ENCODE measurements at regions not wholly inside any gene's neighbourhood (a gene's known extent, or its start where the extent isn't known, plus 50 kb on each side); places are given as distances from the start of the nearest gene placed in this dataset.

DNA sequence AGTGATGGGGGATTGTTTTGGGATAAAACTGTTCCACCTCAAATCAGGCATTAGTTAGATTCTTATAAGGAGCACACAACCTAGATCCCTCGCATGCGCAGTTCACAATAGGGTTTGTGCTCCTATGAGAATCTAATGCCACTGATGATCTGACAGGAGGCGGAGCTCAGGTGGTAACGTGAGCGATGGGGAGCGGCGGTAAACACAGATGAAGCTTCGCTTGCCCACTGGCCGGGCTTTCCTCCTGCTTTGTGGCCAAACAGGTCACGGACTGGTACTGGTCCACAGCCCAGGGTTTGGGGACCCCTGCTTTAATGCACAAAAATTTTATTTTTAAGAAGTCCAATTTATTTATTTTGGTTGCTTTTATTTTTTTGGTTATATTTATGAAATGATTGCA is 238.8 kb downstream of the AACS start:
- WGBS, 5 donors: 90 to 94% (median 94%) methylated on average over 10 of the region's 10 CpGs
- TF ChIP-seq POLR2AphosphoS5 (IDR thresholded peaks at IDR 0.05): no peak
- no peak for TF ChIP-seq POLR2A (IDR thresholded peaks at IDR 0.05)
- TF ChIP-seq, protein P1, sequence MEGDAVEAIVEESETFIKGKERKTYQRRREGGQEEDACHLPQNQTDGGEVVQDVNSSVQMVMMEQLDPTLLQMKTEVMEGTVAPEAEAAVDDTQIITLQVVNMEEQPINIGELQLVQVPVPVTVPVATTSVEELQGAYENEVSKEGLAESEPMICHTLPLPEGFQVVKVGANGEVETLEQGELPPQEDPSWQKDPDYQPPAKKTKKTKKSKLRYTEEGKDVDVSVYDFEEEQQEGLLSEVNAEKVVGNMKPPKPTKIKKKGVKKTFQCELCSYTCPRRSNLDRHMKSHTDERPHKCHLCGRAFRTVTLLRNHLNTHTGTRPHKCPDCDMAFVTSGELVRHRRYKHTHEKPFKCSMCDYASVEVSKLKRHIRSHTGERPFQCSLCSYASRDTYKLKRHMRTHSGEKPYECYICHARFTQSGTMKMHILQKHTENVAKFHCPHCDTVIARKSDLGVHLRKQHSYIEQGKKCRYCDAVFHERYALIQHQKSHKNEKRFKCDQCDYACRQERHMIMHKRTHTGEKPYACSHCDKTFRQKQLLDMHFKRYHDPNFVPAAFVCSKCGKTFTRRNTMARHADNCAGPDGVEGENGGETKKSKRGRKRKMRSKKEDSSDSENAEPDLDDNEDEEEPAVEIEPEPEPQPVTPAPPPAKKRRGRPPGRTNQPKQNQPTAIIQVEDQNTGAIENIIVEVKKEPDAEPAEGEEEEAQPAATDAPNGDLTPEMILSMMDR (IDR thresholded peaks at IDR 0.05): no peak
- no peak for TF ChIP-seq EP300 (IDR thresholded peaks at IDR 0.05)
- intact Hi-C loops (cut with DNase I; ENCODE audit: low total_unique reads): no loop called here
- peaks cover 0 to 10% (median 0%) of the 10 kb centered on the region in 3 donors for H3K27me3 ChIP-seq
- H3K4me3 ChIP-seq: no peak overlapping the region
- H3K36me3 ChIP-seq: no peaks in the 10 kb centered on the region
- H3K27ac ChIP-seq: no peak overlapping the region
- no peaks in the 10 kb centered on the region for H3K9me3 ChIP-seq
- H3K4me1 ChIP-seq: no peaks in the 10 kb centered on the region
- DNase-seq: no peak

DNA sequence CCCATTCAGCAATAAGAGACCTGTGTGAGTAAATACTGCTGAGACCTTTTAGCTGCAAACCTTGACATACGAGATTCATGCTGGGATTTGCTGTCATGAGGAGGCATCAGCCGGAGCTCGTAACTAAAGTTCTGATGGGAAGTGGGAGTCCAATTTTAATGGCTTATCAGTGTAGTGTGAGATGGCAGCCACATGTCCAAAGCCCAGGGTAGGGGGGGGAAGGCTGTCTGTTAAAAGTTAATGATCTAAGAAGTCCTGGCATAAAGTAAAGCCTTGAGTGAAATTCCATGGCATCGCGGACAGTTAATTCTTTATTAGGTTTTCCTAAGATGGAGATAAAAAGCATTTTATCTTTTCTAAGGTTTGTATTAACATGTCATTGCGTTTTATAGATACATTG is 240.0 kb downstream of the AACS start:
- intact Hi-C loops (cut with DNase I; ENCODE audit: low total_unique reads): no loop called here
- TF ChIP-seq EP300 (IDR thresholded peaks at IDR 0.05) (no peak), POLR2A (IDR thresholded peaks at IDR 0.05) (no peak), POLR2AphosphoS5 (IDR thresholded peaks at IDR 0.05) (no peak)
- TF ChIP-seq, protein P1 (IDR thresholded peaks at IDR 0.05): no peak
- Histone ChIP-seq H3K9me3 (no peaks in the 10 kb centered on the region), H3K4me3 (no peak overlapping the region), H3K36me3 (no peaks in the 10 kb centered on the region), H3K27ac (no peak overlapping the region), H3K4me1 (no peaks in the 10 kb centered on the region), H3K27me3 (peaks cover 0 to under 1% (median 0%) of the 10 kb centered on the region in 3 donors)
- no peak for DNase-seq
- WGBS, 5 donors: 73 to 81% (median 74%) methylated on average over 6 of the region's 6 CpGs

DNA sequence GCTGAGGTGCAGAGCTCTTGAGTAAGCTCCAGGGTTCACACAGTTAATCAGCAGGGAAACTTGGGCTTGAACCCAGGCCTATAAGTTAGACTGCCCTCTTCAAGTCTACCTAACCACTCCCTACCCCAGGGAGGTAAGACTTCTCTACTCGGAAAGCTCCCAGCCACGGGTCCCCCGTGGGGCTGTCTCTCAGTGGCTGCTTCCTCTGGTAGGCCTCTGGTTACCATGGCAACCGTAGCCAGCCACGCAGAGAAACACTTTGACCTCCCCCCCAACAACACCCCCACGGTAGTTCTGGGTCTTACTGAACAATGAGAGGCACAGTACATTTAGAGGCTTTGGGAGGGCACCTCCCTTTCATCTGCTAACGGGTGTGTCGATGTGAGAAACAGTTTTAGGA is 245.2 kb downstream of the AACS start:
- WGBS, 5 donors: 50 to 80% (median 68%) methylated on average over 3 to 8 of the region's 8 CpGs

DNA sequence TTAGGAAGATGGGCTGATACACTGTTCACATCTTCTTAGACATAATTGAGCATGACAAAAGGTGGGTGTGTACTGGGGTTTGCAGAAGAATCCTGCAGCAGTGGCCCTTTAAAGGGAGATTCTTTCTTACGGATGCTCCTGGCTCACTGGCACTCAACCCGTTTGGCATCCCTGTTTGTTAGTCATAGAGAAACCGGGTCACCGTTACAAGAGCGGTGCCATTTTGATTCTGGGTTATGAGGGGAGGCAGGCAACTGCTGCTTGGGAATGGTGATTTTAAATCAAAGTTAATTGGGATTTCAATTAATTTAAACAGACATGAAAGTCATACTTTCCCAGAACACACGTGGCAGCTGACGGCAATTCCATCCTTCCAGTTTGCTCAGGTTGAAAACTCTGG is 245.8 kb downstream of the AACS start:
- Histone ChIP-seq H3K9me3 (no peaks in the 10 kb centered on the region), H3K36me3 (no peaks in the 10 kb centered on the region), H3K4me3 (no peak overlapping the region), H3K4me1 (no peaks in the 10 kb centered on the region), H3K27ac (no peak overlapping the region), H3K27me3 (peaks cover 0 to 24% (median 0%) of the 10 kb centered on the region in 3 donors)
- TF ChIP-seq POLR2AphosphoS5 (IDR thresholded peaks at IDR 0.05): no peak
- TF ChIP-seq EP300 (IDR thresholded peaks at IDR 0.05): no peak
- no peak for TF ChIP-seq POLR2A (IDR thresholded peaks at IDR 0.05)
- TF ChIP-seq, protein P1 (IDR thresholded peaks at IDR 0.05): no peak
- WGBS, 5 donors: 80 to 91% (median 85%) methylated on average over 7 of the region's 7 CpGs
- intact Hi-C loops (cut with DNase I; ENCODE audit: low total_unique reads): no loop called here
- no peak for DNase-seq

More for the DNA sequence above, 245.2 kb downstream of the AACS start:
- intact Hi-C loops (cut with DNase I; ENCODE audit: low total_unique reads): no loop called here
- Histone ChIP-seq H3K4me1 (no peaks in the 10 kb centered on the region), H3K27ac (no peak overlapping the region), H3K9me3 (no peaks in the 10 kb centered on the region), H3K4me3 (no peak overlapping the region), H3K36me3 (no peaks in the 10 kb centered on the region), H3K27me3 (peaks cover 0 to 18% (median 0%) of the 10 kb centered on the region in 3 donors)
- no peak for TF ChIP-seq POLR2A (IDR thresholded peaks at IDR 0.05)
- no peak for TF ChIP-seq EP300 (IDR thresholded peaks at IDR 0.05)
- no peak for TF ChIP-seq POLR2AphosphoS5 (IDR thresholded peaks at IDR 0.05)
- TF ChIP-seq, protein P1 (IDR thresholded peaks at IDR 0.05): no peak
- no peak for DNase-seq

All from stomach (tissue), 8 donors.